GM19328 (cell line): ENCODE measurements at regions not wholly inside any gene's neighbourhood (a gene's known extent, or its start where the extent isn't known, plus 50 kb on each side); places are given as distances from the start of the nearest gene placed in this dataset.
A peak's percentile ranks its signal among the peaks of the same experiment; 100 is the strongest.

ENCODE experiments used
- ATAC-seq: cut with Tn5 transposase; IDR thresholded peaks from one replicate; pipeline ENCODE4 v1.9.1; 2021; ENCODE audit warnings: mild to moderate bottlenecking, moderate library complexity; ENCODE audit not compliant: unreplicated experiment

DNA sequence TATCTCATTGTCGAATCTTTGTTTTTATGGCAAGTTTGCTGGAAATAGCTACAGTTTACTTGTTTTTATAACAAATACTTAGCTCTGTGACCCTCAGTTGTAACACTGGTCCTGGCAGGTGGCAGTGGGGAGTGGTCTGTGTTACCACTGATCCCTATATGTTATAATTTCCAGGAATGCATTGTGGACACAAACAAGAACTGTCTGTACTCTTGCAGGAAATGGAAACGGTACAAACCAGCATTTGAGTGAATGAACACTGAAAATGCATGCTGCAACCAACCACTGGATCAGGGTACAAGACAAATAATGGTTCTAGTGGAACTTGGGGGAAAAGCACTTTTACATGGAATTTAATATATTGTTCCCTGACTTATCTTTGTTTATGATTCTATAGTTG, 66.5 kb upstream of the PJA2 start:
- no peak for ATAC-seq

DNA sequence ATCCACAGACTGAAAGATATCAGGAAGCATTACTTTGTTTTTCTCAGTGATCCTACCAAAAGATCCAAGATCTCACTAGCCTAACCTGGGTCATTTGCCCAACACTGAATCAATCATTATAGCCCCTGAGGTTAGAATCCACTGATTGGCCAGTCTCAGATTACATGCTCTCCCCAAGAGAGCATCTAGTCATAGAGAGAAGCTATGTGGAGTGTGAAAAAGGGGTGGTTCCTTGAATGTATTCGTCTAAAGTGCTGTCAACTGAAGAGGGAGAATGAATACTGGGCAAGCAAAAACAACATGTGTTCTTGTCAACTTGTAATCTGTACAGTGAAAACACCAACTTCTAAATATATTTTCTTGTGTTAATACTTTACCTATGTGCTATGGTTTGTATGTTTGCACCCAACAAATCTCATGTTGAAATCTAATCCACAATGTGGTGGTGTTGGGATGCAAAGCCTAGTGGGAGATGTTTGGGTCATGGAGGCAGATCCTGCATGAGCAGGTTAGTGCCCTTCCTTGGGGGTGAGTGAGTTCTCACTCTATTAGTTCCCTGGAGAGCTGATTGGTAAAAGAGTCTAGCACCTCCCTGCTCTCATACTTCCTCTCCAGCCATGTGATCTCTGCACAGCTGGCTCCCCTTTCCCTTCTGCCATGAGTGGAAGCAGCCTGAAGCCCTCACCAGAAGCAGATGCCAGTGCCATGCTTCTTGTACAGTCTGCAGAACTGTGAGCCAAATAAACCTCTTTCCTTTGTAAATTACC, 60.3 kb upstream of the PJA2 start:
- ATAC-seq, result no peak

DNA sequence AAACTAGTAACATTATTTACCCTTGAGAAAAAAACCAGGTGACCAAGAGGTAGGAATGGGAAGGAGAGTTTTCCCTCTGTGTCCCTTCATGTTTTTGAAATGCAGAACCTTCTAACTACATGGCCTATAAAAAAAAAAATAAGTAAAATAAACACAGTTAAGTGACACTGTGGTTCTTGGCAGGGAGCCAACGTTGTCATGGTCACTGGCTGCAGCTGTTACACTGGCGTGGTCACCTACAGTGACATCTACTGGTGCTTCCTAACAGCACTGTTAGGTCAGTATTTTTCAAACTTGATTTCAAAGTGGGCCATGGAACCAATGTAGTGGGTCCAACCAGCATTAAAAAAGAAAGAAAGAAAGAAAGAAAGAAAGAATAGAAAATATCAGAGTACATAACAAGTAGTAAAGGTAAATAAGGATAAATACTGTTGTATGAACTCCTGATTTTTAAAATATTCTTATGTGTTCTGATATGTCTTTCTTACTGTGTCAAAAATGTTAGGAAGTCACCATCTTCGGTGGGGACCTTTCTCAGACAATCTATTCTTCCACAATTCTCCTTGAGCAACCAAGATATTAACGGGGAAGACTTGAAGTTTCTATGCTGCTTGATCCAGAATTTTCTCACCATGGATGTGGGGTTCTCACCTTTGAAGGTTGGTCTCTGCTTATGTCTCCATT, 59.1 kb upstream of the PJA2 start:
- ATAC-seq, result peak; percentile 97

- no peak for ATAC-seq
These were observed 58.5 kb upstream of the PJA2 start for GRCh38 chr5:109468288-109468676.

- no peak for ATAC-seq
These were observed 57.3 kb upstream of the PJA2 start for GRCh38 chr5:109467058-109467457.
